GM19468 (cell line): ENCODE measurements at regions not wholly inside any gene's neighbourhood (a gene's known extent, or its start where the extent isn't known, plus 50 kb on each side); places are given as distances from the start of the nearest gene placed in this dataset.

Experiments used
- ATAC-seq: cut with Tn5 transposase; IDR thresholded peaks from one replicate; pipeline ENCODE4 v1.9.1; 2021; ENCODE audit warnings: mild to moderate bottlenecking, moderate library complexity, moderate number of reproducible peaks; ENCODE audit not compliant: unreplicated experiment; ENCODE audit errors: extremely low read depth

GRCh38 chr1:220976390-220976789, 97.1 kb downstream of the HLX start:
- no peak for ATAC-seq

DNA sequence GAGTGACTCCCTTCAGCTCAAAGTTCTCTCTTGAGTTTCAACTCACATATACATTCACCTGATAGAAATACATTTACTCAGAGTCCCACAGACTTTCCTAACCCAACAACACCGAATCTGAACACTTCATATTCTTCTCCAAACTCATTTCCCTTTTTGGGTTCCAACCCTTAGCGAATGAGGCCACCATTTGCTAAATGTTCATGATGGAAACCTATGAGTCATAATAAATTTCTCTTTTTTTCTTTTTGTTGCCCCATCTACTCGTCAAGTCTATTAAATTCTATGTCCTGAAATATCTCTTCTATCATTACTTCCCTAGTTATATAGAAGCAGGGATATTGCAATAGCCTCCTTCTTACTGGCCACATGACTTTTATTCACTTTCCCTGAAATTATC, 100.1 kb downstream of the HLX start:
- ATAC-seq: no peak

- no peak for ATAC-seq
Observed at GRCh38 chr1:220982686-220983085, 103.4 kb downstream of the HLX start.

GRCh38 chr1:220983877-220984635, 104.8 kb downstream of the HLX start:
- no peak for ATAC-seq

GRCh38 chr1:220990427-220991339, 111.4 kb downstream of the HLX start:
- ATAC-seq: no peak

GRCh38 chr1:220991506-220991905, 112.3 kb downstream of the HLX start:
- ATAC-seq: no peak

DNA sequence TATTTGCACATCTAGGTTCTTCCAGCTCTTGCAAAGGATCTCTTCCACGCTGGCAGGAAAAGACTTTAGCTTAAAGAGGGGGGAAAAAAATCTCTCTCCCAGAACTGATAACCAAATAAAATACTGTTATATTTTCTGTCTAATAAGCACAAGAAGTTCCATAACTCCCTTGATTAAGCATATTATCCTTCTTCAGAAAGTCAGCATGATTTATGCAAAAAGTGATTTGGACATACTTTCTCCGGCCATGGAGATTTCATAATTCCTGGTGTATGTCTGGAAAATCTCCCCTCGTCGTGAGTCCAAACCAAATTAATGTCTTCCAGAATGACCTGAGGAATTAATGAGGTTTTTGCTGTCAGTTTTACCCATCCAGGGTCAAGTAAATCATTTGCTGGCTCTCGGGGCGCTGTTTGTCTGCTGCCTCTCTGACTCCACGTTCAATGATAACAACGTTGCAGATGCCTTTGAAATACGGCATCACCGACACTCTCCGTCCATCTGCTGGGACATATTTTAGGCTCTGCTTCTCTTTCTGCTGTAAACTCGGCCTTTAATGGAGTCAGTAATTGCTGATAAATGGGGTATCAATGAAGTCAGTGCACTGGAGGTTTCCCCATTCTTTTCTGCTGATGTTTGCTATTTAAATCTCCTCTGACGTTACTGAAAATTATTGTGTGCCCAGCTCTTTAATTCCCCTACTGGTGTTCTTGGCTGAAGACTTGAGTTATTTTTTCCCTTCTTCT, 112.9 kb downstream of the HLX start:
- ATAC-seq: no peak

DNA sequence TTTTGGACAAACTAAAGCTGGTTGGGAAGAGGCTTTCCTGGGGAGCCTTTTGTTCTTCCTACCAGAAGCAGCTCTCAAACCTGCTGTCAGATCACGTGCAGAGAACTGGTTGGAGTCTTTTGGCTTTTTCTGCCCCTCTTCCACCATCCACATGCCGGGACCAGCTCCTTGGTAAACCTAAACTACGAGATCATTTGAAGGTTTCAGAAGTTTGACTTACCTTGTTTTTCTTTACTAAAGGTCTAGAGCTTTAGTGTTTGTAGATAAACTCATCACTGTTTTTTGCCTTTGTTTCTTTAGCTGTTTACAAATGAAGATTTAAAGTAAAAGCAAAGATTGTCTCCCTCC, 113.4 kb downstream of the HLX start:
- ATAC-seq: no peak

- ATAC-seq: no peak
Observed at GRCh38 chr1:220994671-220995070, 115.4 kb downstream of the HLX start.

- no peak for ATAC-seq
Observed at GRCh38 chr1:220997791-220998190, 118.5 kb downstream of the HLX start.

GRCh38 chr1:220999872-221000863, 120.9 kb downstream of the HLX start:
- ATAC-seq: no peak

- ATAC-seq: no peak
Observed at GRCh38 chr1:221001167-221001566, 121.9 kb downstream of the HLX start.

- no peak for ATAC-seq
Observed at GRCh38 chr1:221002601-221003000, 123.4 kb downstream of the HLX start.

- no peak for ATAC-seq
Observed at GRCh38 chr1:221011145-221011544, 131.9 kb downstream of the HLX start.

- ATAC-seq: no peak
Observed at GRCh38 chr1:221012120-221012519, 132.9 kb downstream of the HLX start.

DNA sequence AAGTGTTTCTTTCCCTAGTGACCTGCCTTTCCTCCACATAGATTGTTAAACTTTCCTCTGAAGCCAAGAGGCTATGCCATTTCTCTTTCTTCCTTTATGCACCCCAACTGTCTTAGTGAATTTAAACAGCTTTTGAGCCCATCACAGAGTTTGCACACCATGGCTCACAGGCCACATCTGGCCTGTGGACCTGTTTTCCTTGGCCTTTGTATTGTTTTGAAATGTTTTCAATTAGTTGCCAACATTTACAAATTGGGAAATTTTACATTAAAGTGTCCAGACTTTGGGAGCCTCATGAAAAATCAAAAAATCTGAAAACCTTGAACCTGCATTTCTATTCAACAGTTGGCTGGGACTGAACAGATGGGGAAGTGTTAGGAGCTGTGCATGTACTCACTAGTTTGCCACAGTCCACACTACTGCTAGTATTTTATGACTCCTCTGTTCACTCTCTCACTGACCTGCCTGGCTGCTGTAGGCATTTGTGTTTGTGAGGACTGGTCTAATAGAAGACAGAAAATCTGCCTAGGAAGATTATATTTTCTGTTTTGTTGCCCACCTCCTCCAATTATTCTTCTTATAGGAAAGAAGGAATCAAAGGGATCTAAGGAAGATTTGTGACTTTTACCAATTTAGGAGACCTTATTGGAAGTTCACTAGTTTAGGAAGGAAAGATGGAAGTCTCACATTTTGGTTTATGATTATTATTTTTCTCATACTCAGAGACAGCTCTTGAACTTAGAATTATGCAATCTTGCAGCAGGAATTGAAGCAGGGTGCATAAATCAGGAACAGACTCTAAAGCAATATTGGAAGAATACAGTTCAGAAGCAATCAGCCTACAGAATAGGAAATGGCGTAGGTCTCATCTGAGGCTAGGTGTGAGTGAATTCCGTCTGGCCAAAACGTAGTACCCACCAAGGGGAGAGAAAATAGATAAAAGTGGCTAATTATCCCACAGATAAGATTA, 134.7 kb downstream of the HLX start:
- no peak for ATAC-seq

- ATAC-seq: no peak
Observed at GRCh38 chr1:221015159-221015790, 136.0 kb downstream of the HLX start.

- ATAC-seq: no peak
Observed at GRCh38 chr1:221016751-221017150, 137.5 kb downstream of the HLX start.
